Kidney epithelial cell (primary cell): ENCODE measurements at regions not wholly inside any gene's neighbourhood (a gene's known extent, or its start where the extent isn't known, plus 50 kb on each side); places are given as distances from the start of the nearest gene placed in this dataset.

Source experiments
- DNase-seq: peaks from one replicate; pipeline ENCODE4 v3.0.0-alpha.2; 2010; ENCODE audit warnings: low read depth
- H3K27me3 ChIP-seq: 2 replicates; pipeline ENCODE4 v1.6.0; 2011; ENCODE audit warnings: low read length; ENCODE audit not compliant: control insufficient read depth, insufficient read depth
- H3K36me3 ChIP-seq: 2 replicates; pipeline ENCODE4 v1.5.1; 2011; ENCODE audit warnings: low read length; ENCODE audit not compliant: control insufficient read depth, insufficient read depth
- H3K4me3 ChIP-seq: 2 replicates; pipeline ENCODE4 v1.5.1; 2011; ENCODE audit warnings: low read depth, mild to moderate bottlenecking, control low read depth, low read length
- TF ChIP-seq, protein P1 (sequence below): IDR thresholded peaks from 2 replicates; pipeline ENCODE4 v1.5.1; 2011; ENCODE audit warnings: mild to moderate bottlenecking, moderate library complexity, low read length, control low read depth, inconsistent platforms; ENCODE audit not compliant: insufficient read depth, poor library complexity, severe bottlenecking

DNA sequence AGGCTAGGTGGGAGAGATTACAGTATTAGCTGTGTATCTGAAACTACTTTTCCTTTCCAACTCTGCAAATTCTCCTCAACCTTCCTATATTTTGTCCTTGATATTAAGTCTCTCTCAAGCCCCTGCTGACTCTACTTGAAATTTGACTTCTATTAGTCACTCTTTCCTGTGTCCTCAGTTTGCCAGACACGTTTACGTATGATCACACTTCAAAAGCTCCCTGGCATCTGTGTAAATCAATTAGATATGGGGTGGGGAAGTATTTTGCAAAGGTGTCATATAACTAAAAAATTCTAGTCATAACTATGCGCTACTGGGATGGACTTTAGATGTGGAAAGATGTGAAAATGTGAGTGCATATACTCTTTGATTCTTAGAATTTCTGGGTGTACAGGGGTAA lies 67.4 kb upstream of the ARHGAP24 start:
- no peak for DNase-seq
- TF ChIP-seq, protein P1, sequence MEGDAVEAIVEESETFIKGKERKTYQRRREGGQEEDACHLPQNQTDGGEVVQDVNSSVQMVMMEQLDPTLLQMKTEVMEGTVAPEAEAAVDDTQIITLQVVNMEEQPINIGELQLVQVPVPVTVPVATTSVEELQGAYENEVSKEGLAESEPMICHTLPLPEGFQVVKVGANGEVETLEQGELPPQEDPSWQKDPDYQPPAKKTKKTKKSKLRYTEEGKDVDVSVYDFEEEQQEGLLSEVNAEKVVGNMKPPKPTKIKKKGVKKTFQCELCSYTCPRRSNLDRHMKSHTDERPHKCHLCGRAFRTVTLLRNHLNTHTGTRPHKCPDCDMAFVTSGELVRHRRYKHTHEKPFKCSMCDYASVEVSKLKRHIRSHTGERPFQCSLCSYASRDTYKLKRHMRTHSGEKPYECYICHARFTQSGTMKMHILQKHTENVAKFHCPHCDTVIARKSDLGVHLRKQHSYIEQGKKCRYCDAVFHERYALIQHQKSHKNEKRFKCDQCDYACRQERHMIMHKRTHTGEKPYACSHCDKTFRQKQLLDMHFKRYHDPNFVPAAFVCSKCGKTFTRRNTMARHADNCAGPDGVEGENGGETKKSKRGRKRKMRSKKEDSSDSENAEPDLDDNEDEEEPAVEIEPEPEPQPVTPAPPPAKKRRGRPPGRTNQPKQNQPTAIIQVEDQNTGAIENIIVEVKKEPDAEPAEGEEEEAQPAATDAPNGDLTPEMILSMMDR, result no peak
- Histone ChIP-seq H3K4me3 (no peak overlapping the region), H3K27me3 (no peaks in the 10 kb centered on the region), H3K36me3 (no peaks in the 10 kb centered on the region)

DNA sequence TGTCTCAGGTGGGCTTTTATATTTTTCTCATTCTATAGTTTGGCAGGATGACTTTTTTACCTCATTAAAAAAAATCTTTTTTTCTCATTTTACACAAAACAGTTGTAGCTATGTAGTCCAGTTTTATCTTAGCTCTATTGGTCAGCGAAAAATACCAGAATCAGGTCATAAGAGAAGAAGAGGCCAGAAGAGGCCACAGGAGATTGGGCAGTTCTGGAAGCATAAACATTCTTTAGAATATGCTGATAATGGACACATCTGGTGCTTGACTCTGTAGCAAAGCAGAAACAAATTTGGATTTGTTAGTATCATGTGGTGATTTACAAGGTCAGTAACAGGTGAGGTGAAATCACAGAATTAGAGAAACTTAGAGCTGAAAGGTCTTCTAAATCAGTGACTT lies 66.6 kb upstream of the ARHGAP24 start:
- Histone ChIP-seq H3K4me3 (no peak overlapping the region), H3K27me3 (no peaks in the 10 kb centered on the region), H3K36me3 (no peaks in the 10 kb centered on the region)
- TF ChIP-seq, protein P1, result no peak
- DNase-seq, result no peak

DNA sequence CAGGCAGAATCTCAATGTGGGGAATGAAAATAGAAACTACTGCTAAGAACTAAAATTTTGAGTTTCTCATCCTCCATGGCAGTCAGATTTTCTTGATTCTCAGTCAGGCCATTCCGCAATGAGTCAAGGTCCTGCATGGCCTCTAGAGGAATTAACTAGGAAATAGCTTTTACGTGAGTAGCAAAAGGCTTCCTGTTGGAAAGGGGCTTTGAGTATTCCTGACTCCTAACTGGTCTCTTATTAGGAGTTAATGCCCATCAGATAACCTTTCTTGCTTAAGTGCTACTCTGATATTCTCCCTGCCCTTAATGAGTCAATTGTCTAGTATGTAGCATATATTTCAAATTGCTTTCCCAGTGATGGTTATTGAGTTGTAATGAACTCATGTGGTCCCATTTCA lies 65.7 kb upstream of the ARHGAP24 start:
- TF ChIP-seq, protein P1, result no peak
- no peak overlapping the region for H3K4me3 ChIP-seq
- no peaks in the 10 kb centered on the region for H3K27me3 ChIP-seq
- no peak for DNase-seq
- H3K36me3 ChIP-seq, result no peaks in the 10 kb centered on the region

DNA sequence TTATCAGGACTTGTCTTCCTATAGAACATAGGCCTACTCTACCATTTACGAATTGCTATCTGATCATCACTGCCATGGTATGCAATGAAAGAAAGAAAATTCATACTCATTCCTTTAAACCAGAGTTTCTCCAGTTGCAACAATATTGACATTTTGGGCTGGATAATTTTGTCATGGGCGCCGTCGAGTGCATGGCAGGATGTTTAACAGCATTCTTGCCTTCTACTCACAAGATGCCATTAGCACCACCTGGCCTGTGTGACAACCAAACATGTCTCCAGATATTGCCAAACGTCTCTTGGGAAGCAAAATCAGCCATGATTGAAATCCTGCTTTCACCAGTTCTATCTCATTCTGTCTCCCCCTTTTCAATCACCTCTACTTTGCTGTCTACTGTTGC lies 63.6 kb upstream of the ARHGAP24 start:
- Histone ChIP-seq H3K36me3 (no peaks in the 10 kb centered on the region), H3K27me3 (no peaks in the 10 kb centered on the region), H3K4me3 (no peak overlapping the region)
- TF ChIP-seq, protein P1, result no peak
- no peak for DNase-seq

DNA sequence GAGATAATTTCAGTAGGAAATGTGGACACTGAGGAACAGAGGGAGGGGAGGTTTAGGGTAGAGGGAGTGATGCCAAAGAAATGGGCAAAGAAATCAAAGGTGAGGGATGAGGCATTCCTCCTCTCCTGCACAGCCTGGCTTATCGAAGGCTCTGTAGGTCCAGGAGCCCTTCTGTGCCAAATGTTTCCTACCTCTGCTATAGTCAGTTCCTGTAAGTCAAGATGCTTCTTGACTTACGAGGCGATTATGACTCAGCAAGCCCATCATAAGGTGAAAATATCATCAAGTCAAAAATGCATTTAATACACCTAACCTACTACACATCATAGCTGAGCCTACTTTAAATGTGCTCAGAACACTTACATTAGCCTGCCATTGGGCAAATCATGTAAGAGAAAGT lies 60.0 kb upstream of the ARHGAP24 start:
- no peak overlapping the region for H3K4me3 ChIP-seq
- no peaks in the 10 kb centered on the region for H3K36me3 ChIP-seq
- TF ChIP-seq, protein P1, result no peak
- no peak for DNase-seq
- no peaks in the 10 kb centered on the region for H3K27me3 ChIP-seq

DNA sequence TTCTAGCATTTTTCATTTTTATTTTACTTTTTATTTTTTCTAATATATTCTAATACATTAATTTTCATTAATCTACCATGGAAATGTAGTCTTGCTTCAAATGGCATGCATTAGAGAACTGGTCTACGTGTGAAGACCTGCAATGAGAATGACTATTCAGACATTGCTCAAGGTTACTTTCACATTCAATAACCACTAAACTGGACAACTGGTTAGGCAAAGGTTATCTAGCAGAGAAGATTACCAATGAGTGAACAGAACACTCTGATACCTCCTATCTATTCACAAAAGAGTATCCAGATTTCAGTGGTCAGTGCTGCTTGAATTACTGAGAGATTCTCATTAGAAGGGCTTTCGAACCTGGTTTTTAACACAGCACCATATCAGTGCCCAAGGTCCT lies 58.9 kb upstream of the ARHGAP24 start:
- no peaks in the 10 kb centered on the region for H3K27me3 ChIP-seq
- DNase-seq, result no peak
- TF ChIP-seq, protein P1, result no peak
- H3K36me3 ChIP-seq, result no peaks in the 10 kb centered on the region
- no peak overlapping the region for H3K4me3 ChIP-seq
